Amniotic stem cell (primary cell): ENCODE measurements at regions not wholly inside any gene's neighbourhood (a gene's known extent, or its start where the extent isn't known, plus 50 kb on each side); places are given as distances from the start of the nearest gene placed in this dataset.
"Not testable (repeated sequence)": the region's sequence is repeated elsewhere in the genome, so short reads cannot be mapped to it uniquely, and the experiment has no call there.

ENCODE experiments used
- DNase-seq: peaks from one replicate; lab custom pipeline; 2025; lab: John Stamatoyannopoulos, UW

DNA sequence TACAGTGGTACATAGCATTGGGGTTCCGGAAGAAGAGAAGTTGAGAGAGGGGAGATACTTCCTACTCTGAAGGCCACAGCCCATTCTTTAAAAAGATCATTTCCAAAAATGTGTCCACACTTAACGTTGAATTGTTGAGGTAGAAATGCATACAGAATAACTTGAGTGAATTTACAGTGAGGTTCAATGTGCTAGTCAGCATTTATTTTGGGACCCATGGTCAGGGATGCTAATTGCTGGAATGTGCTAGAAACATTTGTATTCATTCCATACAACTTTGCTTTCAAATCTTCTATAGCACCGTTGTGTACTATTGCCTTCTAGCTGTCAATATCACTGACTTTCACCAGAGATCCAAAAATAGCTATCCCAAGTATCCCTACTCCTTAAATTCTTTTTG, 325.9 kb downstream of the SATB2 start:
- DNase-seq: no peak

DNA sequence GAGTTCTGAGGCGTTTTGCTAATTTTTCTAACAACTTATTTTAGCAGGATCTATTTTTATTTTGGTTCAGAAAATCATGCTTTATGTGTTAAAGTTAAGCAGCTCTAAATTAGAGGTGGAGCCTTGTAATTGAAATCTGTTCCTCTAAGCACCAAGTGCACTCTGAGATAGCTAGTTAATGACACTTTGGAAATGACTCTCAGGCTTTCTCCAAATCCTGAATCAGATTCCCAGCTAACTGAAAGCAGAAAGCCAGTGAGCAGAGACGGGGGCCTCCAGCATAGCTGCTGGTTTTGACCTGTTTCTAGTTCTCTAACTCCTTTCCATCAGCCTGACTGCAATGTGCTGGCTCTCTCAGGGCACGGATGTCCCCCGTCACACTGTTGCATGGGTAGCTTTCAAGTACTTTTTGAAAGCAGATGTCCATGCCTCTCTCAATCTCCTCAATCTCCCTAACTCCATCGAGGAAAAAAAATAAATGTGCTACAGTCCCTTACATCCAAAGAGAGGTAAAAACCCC, 326.5 kb downstream of the SATB2 start:
- DNase-seq: no peak

DNA sequence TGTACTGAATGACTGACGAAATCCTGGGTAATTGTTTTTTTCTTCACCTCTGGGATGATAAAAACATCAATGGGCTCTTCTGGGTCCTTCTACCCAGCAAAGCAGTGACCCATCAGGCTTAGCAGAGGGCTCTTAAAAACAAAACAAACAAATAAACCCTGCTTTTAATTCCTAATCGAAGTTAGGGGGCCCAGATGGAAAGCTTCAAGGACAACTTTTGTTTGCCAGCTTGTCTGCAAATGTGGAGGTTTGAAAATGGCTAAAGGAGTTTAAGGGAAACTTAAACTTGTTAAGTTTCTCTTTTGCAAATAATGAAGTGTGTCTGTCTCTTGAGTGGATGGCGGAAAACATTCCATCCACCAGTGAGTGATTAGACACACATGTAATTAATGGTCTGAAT, 327.2 kb downstream of the SATB2 start:
- DNase-seq: no peak

DNA sequence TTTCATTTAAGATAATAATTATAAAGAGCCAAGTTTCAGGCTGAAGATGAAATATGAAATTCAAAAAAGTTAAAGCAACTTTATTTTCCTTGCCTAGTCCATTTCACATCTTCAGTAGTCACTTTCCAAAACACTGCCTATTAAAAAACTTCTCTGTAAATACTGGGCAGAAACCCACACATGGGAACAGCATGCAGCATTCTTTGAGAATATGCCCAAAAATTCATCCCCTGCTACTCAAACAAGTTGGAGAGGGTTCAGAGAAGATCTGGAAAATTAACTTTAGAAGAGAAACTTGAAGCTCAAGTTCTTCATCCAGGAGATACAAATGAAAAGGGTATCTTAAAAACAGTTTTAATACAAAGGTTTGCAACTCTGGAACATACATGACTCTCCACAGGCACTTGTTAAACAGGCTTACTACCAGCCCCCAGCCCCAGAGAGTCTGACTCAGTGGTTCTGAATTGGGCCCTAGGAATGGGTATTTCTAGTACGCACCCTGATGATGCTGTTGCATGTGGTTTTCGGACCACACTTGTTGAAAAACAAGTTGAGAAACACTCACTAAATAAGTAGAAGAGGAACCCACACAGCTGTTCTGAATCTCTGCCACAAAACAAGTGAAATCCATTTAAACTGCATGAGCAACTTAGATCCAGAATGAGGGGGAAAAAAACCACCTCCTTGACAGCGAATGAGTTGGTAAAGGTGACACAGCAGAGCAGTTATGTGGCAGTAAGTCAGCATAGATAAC, 329.1 kb downstream of the SATB2 start:
- no peak for DNase-seq

DNA sequence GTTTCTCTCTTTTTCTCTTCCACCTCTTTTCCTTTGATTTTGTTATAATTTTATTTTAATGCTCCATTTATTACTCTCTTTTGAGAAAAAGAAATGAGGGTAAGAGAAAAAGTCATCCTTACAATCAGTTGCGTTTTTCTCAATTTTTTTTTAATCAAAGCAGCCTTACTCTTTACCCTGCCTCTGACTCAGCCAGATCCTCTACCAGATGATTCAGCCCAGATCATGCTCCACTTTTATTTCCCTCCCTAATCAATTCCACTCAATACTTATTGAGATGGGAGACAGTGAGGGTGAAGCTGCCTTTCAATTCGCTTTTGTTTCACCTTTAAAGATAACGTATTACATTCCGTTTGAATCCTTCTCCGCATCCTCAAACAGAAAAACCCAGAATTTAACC, 337.9 kb downstream of the SATB2 start:
- DNase-seq: no peak

DNA sequence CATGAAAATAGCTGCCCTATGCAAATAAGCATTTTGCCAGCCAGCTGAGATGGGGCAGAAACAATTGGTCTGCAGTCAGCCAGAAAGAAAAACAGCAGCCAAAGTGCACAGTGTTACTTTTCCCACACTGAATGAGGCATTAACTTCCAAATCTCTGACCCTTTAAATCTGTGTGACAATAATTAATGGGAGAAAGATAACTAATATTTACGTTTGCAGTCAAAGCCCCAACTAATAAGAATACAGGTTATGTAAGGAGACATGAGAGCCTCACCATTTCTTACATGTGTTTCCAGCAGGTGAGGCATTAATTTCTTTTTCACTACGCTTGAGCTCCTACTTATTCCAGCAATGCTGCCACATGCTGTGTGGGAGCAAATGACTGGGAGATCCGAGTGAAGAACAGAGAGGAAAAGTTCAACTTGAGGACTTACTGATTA, 339.0 kb downstream of the SATB2 start:
- DNase-seq: no peak

DNA sequence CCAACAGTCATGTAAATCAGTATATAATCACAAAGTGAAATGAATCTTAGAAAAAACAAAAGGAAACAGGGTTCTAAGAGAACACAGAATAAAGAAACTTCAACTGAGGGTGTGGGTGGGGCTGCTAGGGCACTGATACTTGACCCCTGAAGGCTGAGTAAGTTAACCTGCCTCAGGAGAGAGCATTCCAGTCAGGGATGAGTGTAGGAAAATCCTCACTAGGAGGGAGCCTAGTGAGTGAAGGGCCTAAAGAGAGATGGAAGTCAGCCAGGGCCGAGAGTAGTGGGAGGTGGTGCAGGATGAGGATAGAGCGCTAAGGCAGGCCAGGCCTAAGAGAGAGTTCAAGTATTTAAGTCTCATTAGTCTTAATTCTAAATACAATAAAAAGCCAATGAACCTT, 342.6 kb downstream of the SATB2 start:
- no peak for DNase-seq

DNA sequence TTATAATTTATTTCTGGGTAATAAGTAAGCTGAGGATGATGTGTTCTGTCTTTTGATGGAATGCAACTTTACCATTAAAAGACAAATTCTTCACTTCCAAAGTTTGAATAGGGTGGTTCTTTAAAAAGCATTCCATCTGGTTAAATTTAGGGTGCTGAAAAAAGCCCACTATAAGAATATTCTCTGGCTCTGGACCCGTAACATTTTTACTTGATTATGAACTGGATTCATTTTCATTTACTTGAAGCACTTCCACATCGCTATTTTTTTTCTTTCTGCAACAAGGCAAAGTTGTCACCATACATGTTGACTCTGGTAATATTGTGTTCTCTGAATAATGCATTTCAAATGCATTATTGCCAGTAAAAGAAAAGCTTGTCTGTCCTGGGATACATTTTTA, 344.6 kb downstream of the SATB2 start:
- no peak for DNase-seq

DNA sequence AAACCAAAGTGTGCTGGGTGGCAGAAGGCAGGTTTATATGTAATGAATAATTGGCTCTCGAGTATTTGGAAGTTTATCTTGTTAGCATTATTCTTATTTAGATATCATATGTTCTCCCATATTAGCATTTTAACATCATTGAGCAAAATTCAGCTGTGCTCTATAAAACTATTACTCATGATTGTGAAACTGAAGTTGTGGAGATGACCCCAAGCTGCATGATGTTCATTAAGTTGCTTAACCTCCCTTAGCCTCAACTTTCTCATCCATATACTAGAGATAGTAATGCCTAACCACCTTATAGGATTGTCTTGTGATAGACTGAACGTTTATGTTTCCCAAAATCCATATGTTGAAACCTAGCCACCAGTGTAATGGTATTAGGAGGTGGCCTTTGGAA, 346.3 kb downstream of the SATB2 start:
- DNase-seq: no peak

DNA sequence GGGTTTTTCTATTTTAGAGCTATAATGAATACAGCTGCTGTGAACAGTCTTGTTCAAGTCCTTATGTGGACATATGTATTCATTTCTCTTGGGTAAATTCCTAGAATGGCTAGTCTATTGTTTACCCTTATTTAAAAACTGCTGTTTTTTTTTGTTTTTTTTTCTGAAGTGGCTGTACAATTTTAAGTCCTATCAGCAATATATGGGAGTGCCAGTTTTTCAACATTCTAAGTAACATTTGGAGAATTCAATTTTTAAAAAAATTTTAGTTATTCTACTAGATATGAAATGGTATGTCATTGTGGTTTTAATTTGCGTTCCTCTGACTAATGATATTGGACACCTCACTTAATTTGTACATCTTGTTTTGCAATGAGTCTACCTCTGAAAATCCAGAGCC, 349.7 kb downstream of the SATB2 start:
- DNase-seq: no peak

DNA sequence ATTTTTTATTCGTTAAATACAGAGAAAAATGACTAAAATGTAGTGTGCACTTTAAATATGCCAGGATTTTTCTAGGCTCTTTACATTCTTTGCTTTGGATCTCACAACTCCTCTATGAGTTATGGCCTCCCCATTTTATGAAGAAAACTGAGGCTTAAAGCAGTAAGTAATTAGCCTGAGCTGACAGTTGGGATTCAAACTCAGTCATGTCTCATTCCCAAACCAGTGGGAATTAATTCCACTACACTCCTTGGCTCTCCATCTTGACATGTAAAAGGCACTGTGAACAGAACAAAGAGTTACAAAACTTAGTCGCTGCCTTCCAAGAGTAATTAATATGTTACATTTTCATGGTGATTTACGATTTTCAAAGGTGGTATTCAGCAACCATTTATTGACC, 351.9 kb downstream of the SATB2 start:
- DNase-seq: no peak

DNA sequence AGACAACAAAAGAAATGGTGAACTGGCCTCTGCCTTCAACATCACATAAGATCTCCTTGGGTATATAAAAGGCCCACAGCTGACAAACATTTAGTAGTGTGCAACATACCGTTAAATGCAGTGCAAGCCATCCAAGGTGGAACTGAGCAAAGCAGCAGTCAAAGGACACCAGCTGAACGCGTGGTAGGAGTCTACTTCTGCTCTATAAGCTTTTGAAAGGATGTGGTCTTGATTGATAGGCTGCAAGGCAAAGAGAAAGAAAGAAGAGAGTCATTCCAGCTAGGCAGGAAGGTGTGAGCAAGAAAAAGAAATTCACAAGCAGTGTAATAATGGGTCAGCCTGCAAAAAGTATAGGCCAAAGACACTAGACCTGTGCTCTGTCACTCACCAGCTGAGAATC, 356.3 kb downstream of the SATB2 start:
- DNase-seq: no peak

DNA sequence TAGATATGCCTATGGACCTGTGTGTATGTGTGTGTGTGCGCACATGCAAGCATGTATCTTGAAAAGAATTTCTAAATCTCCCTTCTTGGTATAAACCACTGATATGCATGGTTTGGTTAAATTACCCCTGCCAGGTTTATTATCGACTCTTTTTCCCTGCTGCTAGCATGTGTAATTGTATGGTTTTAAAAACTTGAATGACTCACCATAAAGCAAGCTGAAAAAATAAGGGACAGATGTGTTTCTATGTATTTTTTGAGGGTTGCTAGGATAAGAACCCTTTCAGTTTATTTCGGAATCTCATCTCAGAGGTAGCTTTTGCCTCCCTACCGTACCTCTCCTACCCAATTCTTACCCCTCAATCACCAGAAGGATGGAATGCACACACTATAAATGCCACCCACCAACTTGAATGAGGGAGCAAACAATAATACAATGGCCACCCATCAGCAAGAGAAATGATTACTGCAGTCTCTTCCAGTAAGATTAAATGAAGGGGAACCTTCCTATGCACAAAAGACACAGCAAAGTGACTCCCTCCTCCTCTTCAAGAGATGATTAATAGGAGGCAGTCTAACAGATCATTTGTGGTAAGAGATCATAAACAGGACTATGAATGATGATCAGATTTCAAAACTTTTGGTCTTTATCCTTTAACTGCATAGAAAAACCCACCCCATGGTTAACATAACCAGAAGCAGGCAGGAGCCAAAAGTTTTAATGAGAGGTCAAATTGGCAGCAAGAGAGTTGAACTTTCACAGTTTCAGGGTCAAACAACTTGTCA, 357.2 kb downstream of the SATB2 start:
- DNase-seq: no peak

DNA sequence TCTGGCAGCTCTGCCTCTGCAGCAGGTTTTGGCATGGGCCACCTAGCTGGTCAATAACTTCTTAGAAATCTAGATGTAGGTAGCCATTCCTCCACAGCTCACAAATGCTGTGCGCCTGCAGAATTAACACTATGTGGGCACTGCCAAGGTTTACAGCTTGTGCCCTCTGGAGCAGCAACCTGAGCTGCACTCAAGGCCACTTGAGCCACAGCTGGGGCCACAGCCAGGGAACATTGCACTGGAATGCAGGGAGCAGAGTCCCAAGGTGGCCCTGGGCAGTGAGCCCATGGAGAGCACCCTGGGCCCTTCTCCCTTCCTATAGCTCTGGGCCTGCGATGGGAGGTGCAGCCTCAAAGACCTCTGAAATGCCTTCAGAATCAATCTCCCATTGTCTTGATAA, 365.3 kb downstream of the SATB2 start:
- DNase-seq: no peak

DNA sequence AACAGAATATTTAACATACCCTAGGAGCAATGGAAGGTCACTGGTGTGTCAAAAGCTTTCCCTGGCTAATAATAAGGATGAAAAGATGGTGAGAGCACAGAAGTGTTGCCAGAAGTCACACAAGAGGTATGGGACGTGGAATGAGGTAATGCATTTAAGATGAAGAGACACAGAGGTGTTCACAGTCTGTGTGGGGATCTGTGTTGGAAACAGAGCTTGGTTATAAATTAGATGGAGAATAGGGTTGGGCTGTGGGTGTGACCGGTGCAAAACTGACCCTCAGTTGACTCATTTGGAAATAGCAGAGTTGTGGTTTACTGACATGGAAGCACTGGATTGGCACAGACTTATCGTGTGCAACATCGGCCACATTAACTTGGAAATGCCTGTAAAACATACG, 372.5 kb downstream of the SATB2 start:
- DNase-seq: no peak

DNA sequence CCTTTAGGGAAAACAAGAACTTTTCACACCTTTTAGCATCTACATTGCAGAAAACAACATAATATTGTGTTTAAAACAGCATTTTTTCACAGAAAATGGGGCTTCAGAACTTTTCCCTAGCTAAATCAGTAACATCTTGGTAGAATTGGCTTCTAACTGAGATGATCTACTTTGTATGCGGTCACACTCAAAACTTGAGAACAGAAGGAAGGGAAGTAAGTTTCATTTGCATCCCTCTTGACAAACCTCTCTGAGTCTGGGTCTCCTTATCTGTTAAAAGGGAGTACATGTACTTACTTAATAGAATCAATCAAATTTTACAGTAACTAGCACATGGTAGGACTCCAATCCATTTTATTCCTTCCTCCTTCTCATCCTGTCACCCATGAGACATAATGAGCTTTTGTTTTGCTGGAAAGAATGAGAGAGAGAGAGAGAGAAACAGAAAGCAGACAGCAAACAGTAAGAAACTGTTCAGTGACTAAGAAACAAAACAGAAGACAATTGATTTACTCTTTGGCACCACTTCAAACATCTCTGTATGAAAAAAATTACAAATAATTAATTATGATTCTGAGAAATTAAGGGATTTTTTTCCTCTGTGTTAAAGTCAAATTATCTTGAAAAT, 387.3 kb downstream of the SATB2 start:
- DNase-seq: no peak

DNA sequence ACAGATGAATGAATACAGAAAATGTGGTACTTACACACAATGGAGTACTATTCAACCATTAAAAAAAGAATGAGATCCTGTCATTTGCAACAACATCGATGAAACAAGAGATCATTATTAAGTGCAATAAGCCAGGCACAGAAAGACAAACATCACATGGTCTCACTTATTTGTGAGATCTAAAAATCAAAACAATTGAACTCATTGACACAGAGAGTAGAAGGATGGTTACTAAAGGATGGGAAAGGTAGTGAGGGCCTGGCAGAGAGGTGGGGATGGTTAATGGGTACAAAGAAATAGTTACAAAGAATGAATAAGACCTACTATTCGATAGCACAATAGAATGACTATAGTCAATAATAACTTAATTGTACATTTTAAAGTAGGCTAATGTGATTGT, 393.5 kb downstream of the SATB2 start:
- DNase-seq: no peak

DNA sequence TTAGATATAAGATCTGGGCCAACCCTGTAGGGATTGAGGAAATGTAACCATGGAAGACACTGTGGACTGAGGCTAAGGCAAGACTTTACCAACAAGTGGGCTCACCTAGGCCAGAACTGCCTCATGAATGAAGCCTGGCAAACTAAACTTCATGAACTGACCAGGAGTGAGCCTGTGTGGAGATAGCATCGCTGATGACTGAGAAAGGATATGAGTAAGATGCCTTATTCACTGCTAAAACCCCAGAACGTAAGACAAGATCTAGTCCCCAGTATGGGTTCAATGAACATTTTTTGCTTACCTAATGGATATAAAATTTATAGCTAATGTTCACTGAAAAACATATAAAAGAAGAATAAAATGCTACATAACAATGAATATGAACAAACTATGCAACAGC, 399.8 kb downstream of the SATB2 start:
- DNase-seq: no peak

DNA sequence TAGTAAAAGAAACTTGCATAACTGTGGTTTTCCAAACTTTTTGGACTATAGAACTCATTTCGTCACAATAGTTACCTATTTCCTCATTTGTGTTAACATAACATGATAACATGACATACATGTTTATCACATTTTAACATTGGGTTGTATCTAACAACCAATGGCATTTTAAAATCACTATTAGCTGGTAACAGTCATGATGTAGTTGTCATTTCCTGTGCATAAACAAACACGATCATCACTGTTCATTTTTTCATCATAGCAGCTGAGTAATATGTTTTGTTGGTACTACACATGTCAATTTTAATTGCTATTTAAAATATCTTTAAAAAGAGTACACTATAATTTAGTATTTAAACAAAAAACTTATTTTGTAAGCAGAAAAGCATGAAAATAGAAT, 402.4 kb downstream of the SATB2 start:
- DNase-seq: no peak

DNA sequence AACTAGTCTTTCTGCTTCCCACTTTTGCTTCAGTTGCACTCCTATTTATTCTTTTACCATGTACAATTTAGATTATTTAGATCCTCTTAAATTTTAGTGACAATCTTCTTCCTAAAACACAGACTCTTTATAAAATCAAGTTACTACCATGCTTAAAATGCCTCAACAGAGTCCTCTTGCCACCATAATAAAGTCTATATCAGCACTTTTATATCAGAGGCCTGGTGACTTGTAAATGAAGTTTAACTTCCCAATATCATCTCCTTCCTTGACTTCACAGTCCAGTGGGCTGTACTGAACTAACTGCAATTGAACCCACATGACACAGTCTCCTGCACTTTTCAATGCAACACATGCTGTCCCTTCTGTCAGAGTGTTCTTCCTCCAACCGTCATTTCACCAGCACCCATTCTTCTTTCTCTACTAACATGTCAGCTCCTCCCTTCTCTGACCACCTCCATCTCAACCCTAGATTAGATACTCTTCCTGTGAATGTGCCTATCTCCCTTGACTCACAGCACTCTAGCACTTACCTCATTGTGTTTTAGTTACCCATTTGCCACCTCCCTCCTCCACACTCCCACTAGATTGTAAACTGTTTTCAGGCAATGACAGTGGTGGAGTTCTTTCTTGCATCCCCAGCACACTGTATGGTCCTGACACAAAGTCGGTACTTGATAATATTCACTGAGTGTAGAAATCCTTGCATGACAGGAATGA, 414.9 kb downstream of the SATB2 start:
- DNase-seq: no peak

DNA sequence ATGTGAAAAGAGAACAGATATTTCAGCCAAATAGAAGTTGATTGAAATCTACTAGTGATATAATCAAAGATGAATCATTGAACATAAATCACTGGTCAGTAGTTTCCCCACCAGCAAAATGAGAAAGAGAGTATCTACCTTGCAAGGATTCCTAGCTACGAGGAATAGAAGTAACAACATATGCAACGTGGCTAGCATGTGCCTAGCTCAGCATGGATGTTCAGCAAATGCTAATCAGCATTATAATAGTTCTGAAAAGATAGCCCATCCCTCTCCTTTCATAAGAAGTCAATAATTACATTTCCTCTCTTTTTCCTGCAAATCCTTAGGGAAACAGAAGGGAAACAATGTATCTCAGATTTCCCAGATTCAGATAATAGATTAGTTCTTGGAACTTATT, 417.2 kb downstream of the SATB2 start:
- DNase-seq: no peak

DNA sequence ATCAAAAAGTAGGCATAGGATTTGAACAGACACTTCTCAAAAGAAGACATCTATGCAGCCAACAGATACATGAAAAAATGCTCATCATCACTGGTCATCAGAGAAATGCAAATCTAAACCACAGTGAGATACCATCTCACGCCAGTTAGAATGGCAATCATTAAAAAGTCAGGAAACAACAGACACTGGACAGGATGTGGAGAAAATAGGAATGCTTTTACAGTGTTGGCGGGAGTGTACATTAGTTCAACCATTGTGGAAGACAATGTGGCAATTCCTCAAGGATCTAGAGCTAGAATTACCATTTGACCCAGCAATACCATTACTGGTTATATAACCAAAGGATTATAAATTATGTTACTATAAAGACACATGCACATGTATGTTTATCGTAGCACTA, 424.0 kb downstream of the SATB2 start:
- DNase-seq: not testable (repeated sequence)
